ENCODE measurements at regions not wholly inside any gene's neighbourhood (a gene's known extent, or its start where the extent isn't known, plus 50 kb on each side); places are given as distances from the start of the nearest gene placed in this dataset.

DNA sequence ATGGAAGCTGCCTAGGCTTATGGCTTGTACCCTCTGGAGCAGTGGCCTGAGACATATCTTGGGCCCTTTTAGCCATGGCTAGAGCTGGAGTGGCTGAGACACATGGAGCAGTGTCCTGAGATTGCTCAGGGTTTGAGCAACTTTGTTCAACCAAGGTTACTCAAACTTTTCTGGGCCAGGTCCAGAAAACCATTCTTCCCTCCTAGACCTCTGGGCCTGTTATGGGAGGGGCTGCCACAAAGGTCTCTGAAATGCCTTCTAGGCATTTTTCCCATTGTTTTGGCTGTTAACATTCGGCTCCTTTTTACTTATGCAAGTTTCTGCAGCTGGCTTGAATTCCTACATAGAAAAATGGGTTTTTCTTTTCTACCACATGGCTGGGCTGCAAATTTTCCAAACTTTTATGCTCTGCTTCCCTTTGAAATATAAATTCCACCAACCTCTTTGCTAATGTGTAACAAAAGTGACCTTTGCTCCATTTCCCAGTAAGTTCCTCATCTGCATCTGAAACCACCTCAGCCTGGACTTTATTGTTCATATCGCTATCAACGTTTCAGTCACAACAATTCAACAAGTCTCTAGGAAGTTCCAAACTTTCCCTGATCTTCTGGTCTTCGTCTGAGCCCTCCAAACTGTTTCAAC is 84.9 kb upstream of the MAP4K3 start:
- TF ChIP-seq, protein P1, sequence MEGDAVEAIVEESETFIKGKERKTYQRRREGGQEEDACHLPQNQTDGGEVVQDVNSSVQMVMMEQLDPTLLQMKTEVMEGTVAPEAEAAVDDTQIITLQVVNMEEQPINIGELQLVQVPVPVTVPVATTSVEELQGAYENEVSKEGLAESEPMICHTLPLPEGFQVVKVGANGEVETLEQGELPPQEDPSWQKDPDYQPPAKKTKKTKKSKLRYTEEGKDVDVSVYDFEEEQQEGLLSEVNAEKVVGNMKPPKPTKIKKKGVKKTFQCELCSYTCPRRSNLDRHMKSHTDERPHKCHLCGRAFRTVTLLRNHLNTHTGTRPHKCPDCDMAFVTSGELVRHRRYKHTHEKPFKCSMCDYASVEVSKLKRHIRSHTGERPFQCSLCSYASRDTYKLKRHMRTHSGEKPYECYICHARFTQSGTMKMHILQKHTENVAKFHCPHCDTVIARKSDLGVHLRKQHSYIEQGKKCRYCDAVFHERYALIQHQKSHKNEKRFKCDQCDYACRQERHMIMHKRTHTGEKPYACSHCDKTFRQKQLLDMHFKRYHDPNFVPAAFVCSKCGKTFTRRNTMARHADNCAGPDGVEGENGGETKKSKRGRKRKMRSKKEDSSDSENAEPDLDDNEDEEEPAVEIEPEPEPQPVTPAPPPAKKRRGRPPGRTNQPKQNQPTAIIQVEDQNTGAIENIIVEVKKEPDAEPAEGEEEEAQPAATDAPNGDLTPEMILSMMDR (IDR thresholded peaks at IDR 0.05) = no peak
- TF ChIP-seq POLR2AphosphoS5 (IDR thresholded peaks at IDR 0.05) (no peak), POLR2A (IDR thresholded peaks at IDR 0.05) (no peak)
